Mammary epithelial cell (primary cell): ENCODE measurements at regions not wholly inside any gene's neighbourhood (a gene's known extent, or its start where the extent isn't known, plus 50 kb on each side); places are given as distances from the start of the nearest gene placed in this dataset.

Source experiments
- CTCF ChIP-seq, 2 donors: IDR thresholded peaks in 1 of 2; conservative IDR thresholded peaks in 1 of 2; 2 replicates each; pipeline ENCODE4 v1.5.1; 2011 to 2012; ENCODE audit warnings: inconsistent platforms in 2 of 2, low read length in 2 of 2, mild to moderate bottlenecking in 2 of 2, control low read depth in 1 of 2, low read depth in 1 of 2; ENCODE audit not compliant: insufficient read depth in 1 of 2; ENCODE audit errors: extremely low read depth in 1 of 2
- EZH2 ChIP-seq: IDR thresholded peaks from 2 replicates; pipeline ENCODE4 v1.6.1; 2012; ENCODE audit warnings: low read length, inconsistent platforms, borderline replicate concordance

- TF ChIP-seq CTCF (conservative IDR thresholded peaks at IDR 0.05 in 1 of 2, IDR thresholded peaks at IDR 0.05 in 1 of 2; ENCODE audit: extremely low read depth in 1 of 2, insufficient read depth in 1 of 2, low read depth in 1 of 2, low read length in 2 of 2), result no peak
- no peak for TF ChIP-seq EZH2
Observed at GRCh38 chr3:104648823-104649222, 717.9 kb upstream of the ALCAM start.
